Calu3 (cell line): ENCODE measurements at regions not wholly inside any gene's neighbourhood (a gene's known extent, or its start where the extent isn't known, plus 50 kb on each side); places are given as distances from the start of the nearest gene placed in this dataset.

ENCODE experiments used
- BruUV-seq: library from RNA; stranded (reverse); fragments of 400-500 nt; replicated peaks from 2 replicates; lab custom pipeline; 2021; lab: Mats Ljungman, UMichigan
- CTCF ChIA-PET: fragments of 300-600 bp; sonication (Branson Sonifier 250); formaldehyde crosslinking; loops from one replicate; lab custom pipeline; 2022; ENCODE audit warnings: antibody characterized with exemption; lab: Charles Lee
- DNase-seq: peaks from one replicate; pipeline ENCODE4 v3.0.0; 2022
- H3K27ac Mint-ChIP-seq: one replicate; pipeline ENCODE4 v1.8.0; 2022; ENCODE audit warnings: mixed read lengths; ENCODE audit not compliant: unreplicated experiment
- H3K27me3 Mint-ChIP-seq: one replicate; pipeline ENCODE4 v1.8.0; 2022; ENCODE audit warnings: mixed read lengths; ENCODE audit not compliant: unreplicated experiment
- H3K36me3 Mint-ChIP-seq: one replicate; pipeline ENCODE4 v1.8.0; 2022; ENCODE audit warnings: mild to moderate bottlenecking, moderate library complexity, mixed read lengths; ENCODE audit not compliant: insufficient read depth, unreplicated experiment
- H3K4me1 Mint-ChIP-seq: one replicate; pipeline ENCODE4 v1.8.0; 2022; ENCODE audit warnings: mild to moderate bottlenecking, low read depth, mixed read lengths; ENCODE audit not compliant: unreplicated experiment
- H3K4me3 Mint-ChIP-seq: one replicate; pipeline ENCODE4 v1.8.0; 2022; ENCODE audit warnings: mild to moderate bottlenecking, low read depth, moderate library complexity, mixed read lengths; ENCODE audit not compliant: unreplicated experiment
- H3K9me3 Mint-ChIP-seq: one replicate; pipeline ENCODE4 v1.8.0; 2022; ENCODE audit warnings: low read depth, mixed read lengths; ENCODE audit not compliant: unreplicated experiment
- CTCF ChIP-seq: fragments of 200-600 bp; IDR thresholded peaks from one replicate; pipeline ENCODE4 v1.8.0; 2022; ENCODE audit warnings: antibody characterized with exemption; ENCODE audit not compliant: unreplicated experiment
- intact Hi-C: fragments of 100-400 bp; cut with micrococcal nuclease; formaldehyde crosslinking; loops from one replicate; pipeline ENCODE4 v1.10.0; 2022; ENCODE audit not compliant: unreplicated experiment

GRCh38 chr6:168890981-168891365 lies 362.7 kb downstream of the THBS2 start:
- no peaks in the 10 kb centered on the region for H3K9me3 Mint-ChIP-seq
- no peaks in the 10 kb centered on the region for H3K27me3 Mint-ChIP-seq

DNA sequence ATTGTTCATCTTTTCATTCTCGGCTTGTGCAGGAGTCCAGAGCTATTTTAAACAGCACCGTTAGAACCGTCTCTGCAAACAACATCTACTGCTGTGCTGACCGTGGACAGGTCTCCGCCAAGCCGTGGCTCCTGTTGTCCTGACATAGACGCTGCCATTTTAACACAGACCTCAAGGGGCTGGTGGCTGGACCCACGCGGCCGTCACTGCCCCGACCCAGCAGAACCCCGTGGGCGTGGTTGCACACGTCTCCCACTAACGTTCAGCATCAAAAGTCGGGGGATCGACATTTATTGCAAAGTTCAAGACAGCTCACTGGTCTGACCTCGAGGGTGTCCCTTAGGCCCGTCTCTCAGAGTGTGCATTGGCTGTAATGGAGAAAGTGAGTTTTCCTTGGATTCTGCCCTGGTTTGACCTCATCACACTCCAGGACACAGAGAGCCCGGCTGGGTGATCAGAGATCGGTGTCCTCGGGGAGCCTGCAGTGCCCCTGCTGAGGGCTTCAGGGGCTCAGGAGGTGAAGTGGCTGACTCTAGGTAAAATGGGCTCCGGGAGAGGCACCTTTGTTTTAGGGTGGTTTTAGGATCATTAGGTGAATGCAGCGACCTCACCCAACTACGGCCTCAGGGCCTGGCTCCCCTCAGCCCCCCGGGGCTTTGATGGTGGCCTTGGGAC lies 363.2 kb downstream of the THBS2 start:
- Mint-ChIP-seq H3K4me1 (peaks cover 30% of the 10 kb centered on the region), H3K4me3 (no peak overlapping the region), H3K36me3 (peaks cover 20% of the 10 kb centered on the region), H3K27ac (no peak overlapping the region), H3K9me3 (no peaks in the 10 kb centered on the region), H3K27me3 (no peaks in the 10 kb centered on the region)
- CTCF ChIA-PET: no interaction called here
- no peak for TF ChIP-seq CTCF
- no peak for DNase-seq
- no TSS peak for BruUV-seq
- intact Hi-C loops: loop anchor here (10.0 kb wide), 1 partner anchor 1634 kb away; no protein-coding TSS in a partner anchor

More at GRCh38 chr6:168890981-168891365, 362.7 kb downstream of the THBS2 start:
- Mint-ChIP-seq H3K4me1 (peaks cover 36% of the 10 kb centered on the region), H3K36me3 (peaks cover 17% of the 10 kb centered on the region), H3K27ac (no peak overlapping the region), H3K4me3 (no peak overlapping the region)
- CTCF ChIA-PET: no interaction called here
- no peak for TF ChIP-seq CTCF
- no TSS peak for BruUV-seq
- intact Hi-C loops: loop anchor here (10.0 kb wide), 1 partner anchor 1634 kb away; no protein-coding TSS in a partner anchor
- DNase-seq: no peak

DNA sequence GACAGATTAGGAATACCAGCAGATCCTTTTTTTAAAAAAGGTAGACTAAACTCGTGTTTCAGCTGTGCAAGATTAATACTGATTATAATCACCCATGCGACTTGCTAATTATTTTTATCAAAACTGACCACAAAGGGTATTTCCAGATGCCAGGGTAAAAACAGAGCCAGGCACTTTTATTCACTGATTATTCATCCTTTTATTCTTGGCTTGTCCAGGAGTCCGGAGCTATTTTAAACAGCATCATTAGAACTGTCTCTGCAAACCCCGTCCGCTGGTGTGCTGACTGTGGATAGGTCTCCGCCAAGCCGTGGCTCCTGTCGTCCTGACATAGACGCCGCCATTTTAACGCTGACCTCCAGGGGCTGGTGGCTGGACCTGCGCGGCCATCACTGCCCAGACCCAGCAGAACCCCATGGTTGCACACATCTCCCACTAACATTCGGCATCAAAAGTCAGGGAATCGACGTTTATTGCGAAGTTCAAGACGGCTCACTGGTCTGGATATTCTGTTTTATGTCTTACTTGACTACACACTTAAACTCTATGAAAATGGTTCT lies 364.8 kb downstream of the THBS2 start:
- BruUV-seq: no TSS peak
- no peak overlapping the region for H3K27ac Mint-ChIP-seq
- intact Hi-C loops: loop anchor here (5.0 kb wide), 1 partner anchor 202 kb away; no protein-coding TSS in a partner anchor
- no peak for DNase-seq
- CTCF ChIA-PET: no interaction called here
- H3K4me3 Mint-ChIP-seq: no peak overlapping the region
- no peaks in the 10 kb centered on the region for H3K9me3 Mint-ChIP-seq
- no peaks in the 10 kb centered on the region for H3K27me3 Mint-ChIP-seq
- H3K4me1 Mint-ChIP-seq: peaks cover 21% of the 10 kb centered on the region
- TF ChIP-seq CTCF: no peak
- peaks cover 14% of the 10 kb centered on the region for H3K36me3 Mint-ChIP-seq

DNA sequence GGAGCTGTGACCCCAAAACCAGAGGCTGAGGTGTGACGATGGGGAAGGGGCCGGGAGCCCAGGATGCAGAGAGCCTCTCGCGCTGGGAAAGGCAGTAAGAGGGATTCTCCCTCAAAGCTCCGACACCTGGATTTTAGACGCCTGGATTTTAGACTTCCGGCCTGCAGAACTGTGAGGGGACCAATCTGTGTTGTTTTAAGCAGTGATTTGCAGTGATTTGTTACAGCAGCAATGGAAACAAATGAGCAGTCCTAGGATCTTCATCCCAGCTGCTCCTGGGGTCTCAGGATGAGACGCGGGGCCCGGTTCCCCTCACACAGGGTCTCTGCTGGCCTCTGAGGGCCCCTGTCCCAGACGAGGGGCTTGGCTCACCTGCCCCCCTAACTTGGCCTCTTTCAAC lies 365.5 kb downstream of the THBS2 start:
- Mint-ChIP-seq H3K4me1 (peaks cover 21% of the 10 kb centered on the region), H3K4me3 (no peak overlapping the region), H3K36me3 (peaks cover 14% of the 10 kb centered on the region), H3K27me3 (no peaks in the 10 kb centered on the region), H3K9me3 (no peaks in the 10 kb centered on the region), H3K27ac (peak overlapping the region; percentile 87)
- CTCF ChIA-PET: interaction anchor here (0.7 kb wide), 1 partner anchor 282 kb away, joined by 3 read pairs; no protein-coding TSS in a partner anchor
- TF ChIP-seq CTCF: no peak
- no peak for DNase-seq
- intact Hi-C loops: loop anchor here (5.0 kb wide), 1 partner anchor 201 kb away; no protein-coding TSS in a partner anchor
- BruUV-seq: no TSS peak
